ENCODE measurements at regions not wholly inside any gene's neighbourhood (a gene's known extent, or its start where the extent isn't known, plus 50 kb on each side); places are given as distances from the start of the nearest gene placed in this dataset.
"Not testable (repeated sequence)": the region's sequence is repeated elsewhere in the genome, so short reads cannot be mapped to it uniquely, and the experiment has no call there.

- TF ChIP-seq CTCF (conservative IDR thresholded peaks at IDR 0.05); ZFX (IDR thresholded peaks at IDR 0.05): not testable (repeated sequence)
Observed at GRCh38 chr11:67850747-67851146, 153.2 kb downstream of the UNC93B1 start.

All from C4-2B (cell line).